Left renal cortex interstitium (tissue), 4 donors: ENCODE measurements at regions not wholly inside any gene's neighbourhood (a gene's known extent, or its start where the extent isn't known, plus 50 kb on each side); places are given as distances from the start of the nearest gene placed in this dataset.

Experiments
- DNase-seq, 4 donors: peaks; one replicate each; pipeline ENCODE4 v3.0.0-alpha.2; 2013; ENCODE audit warnings: low read depth in 4 of 4, low spot score in 2 of 4, missing footprints in 1 of 4

DNA sequence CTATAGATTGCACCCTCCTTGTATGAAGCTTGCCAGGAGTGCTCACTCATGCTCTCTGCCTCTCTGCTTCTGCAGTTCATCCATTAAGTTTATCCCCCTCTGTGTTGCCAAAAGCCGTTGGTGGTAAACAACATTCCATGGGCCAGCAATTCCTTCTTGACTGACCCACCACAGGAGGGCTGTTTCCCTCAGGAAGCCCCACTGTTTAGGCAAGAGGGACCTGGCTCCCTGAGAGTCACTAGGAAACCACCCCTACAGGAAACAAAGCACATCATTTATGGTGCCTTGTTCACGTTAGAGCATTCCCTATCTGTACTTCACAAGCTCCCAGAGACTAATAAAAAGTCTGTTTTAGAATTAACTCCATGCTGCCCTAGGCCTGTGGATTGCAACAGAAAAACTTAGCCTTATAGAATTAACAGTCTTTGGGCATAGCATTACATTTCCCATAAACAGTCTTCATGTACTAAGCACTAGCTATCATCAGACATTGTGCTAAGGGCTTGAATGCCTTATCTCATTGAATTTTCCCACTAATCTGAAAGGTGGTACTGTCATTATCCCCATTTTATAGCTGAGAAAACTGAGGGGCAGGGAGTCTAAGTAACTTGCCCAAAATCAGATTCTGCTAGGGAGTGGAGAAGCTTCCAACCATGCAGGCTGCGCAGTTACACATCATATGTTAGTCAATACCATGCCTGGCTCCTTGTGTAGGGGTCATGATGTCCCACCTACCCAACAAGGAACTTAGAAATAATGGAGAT is 149.9 kb downstream of the SHQ1 start:
- DNase-seq: no peak

DNA sequence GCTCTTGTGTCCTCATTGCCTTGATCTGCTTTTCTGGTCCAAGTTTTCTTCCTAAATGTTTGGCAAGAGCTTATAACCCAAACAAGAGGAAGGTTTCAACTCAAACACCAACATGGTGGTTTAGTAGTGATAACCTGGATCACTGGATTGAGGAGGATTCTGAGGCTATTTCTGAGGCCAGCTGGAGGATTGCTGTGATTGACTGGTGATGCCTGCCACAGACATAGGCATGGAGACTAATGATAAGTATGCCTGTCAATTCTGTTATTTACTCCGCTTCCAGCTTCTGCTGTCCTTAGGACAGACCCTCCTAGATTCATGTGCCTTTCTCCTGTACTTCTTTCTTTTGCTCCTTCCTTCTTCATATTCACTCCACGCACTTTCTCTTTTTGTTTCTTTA is 150.5 kb downstream of the SHQ1 start:
- DNase-seq: no peak

DNA sequence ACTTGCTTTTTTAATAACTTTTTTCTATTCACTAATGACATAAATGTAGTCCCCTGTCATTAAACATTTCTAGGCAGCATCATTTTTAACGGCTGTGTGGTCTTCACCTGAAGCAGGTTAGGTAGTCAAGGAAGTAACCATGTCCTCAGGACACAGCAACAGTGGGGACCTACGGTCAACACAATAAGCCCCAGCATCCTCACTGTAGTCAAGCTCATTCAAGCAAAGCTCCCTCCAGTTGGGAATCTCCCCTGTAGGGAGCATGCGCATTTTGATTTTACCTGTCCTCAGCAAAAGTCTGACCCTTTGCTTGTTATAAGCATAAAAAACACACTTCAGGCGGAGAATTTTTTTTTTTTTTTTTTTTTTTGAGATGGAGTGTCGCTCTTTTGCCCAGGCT is 151.4 kb downstream of the SHQ1 start:
- no peak for DNase-seq

DNA sequence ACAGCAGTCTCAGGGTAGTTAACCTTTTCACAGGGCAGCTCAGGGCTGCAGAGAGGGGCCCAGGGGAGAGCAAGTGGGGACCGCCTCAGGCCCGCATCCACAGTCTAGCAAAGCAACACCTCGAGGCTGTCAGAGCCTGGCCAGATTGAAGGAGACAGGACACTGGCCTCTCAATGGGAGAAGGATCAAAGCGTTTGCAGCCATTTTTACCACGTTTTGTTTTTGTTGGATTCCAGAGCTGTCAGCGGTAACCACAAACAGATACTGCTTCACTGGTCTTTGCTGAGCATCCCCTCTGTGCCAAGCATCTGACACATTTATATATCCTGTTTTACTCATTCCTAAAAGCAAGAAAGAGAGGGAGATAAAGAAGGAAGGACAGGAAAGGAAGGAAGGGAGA is 153.8 kb downstream of the SHQ1 start:
- DNase-seq: no peak

DNA sequence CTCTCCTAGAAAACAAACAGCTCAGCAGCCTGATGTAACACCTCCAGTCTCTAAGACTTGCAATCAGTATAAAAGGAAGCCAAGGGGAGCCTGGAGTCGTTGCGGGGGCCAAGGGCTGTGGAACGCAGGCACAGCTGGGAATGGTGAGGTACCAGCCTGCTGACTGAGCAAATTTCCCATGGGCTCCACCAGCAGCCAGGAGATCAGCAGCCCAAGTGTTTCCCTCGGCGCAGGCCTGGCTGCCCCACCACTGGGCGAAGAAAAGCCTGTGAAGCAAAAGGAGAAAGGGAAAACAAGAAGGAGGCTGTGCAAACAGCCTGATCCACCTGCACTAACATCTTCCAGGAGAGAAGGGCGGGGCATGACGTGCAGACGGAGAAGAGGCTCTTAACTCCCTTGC is 155.3 kb downstream of the SHQ1 start:
- no peak for DNase-seq

DNA sequence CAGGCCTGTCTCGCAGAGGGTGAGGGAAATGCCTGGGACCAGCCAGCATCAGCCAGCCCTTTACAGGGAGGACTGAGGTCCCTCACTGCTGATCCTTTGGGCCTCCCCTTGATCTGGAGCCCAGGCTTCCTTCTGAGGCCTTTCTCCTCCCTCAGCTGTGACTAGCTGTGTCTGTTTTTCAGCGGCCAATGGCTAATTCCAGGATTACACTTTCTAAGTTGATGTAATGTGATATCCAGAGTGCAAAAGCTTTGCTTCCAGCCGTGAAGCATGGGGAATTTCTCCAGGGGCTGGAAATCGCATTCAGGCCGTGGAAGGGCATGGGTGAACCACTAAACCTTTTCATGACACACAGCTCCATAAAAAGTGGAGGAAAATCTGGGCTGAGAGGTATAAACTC is 157.6 kb downstream of the SHQ1 start:
- peak in 1 of 4 donors; percentile 32 for DNase-seq

DNA sequence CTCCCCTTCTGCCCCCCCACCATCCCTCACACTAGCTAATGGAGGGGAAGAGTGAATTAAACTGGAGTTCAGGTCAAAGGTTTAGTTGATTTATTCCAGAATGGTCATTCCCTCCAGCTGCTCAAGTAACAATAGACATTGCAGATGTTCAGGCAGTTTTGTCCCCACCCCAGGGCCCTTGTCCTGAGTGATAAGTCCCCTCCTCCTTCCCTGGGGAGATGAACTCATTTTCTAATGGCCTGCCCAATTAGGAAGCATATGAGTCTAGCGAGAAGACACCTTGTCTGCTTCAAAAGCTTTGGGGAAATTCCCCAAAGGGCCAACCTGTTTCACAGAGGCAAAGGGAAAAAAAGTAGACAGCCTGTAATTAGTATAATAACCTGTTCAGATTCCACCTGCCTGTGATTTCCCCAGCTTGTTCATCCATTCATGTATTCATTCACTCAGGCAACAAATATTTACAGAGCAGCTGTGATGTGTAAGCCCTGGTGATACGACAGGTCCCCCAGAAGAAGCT is 165.3 kb downstream of the SHQ1 start:
- peak in 2 of 4 donors; percentile 41 to 57 for DNase-seq

DNA sequence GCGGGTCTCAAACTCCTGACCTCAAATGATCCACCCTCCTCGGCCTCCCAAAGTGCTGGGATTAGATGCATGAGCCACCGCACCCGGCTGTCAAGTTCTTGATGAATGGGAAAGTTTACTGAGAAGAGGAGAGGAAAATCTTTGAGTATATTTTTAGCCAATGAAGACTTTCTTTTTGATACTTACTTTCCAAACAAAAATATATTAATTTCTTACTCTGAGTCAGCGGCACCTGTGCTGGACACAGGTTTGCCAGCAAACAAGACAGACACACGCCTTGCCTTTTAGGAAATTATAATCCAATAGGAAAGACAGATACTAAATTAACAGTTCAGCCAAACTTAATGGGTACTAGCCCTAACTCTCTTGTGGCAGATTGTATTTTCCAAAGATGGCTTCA is 166.6 kb downstream of the SHQ1 start:
- no peak for DNase-seq

DNA sequence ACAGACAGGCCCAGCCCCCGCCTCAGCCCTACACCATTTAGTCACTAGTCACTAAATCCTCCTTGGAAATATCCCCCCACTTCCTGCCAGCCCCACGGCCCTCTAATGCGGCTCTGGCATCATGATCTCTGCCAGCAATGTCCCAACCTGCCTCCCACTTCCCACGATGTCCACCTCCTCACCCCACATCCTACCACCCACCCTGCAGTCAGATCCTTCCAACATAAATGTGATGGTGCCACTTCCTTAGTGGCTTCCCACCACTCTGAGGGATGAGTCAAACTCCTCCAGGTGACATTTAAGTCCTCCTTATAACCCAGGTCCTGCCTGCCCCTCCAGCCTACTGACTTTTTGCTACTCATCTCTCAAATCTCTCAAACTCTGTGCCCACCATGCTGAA is 167.5 kb downstream of the SHQ1 start:
- no peak for DNase-seq

DNA sequence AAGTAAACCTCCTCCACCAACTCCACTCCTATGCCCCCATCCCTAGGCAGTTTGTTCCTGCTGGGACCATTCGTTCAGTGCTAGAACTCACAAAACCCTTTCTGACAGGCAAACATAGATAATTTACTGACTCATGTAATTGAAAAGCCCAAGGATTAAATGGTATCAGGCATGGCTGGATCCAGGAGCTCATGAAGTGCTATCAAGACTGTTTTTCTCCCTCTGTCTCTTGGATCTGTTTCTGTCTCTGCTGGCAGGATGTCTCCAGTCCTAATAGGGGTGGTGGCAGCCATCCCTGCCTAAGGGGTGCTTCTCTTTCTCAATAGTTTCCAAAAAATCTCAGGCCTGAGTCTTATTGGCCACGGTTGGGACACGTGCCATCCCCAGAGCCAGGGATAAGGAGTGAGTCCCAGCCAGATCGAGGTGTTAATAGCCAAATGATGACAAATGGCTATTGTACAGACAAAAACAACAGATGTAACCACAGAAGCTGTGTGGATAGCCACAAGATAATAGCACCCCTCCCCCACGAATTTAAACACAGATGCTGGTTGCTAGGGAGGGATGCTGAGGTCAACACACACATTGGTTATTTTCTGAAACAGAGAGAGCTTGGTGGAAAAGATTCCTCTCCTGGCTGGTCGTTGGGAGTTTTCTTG is 168.6 kb downstream of the SHQ1 start:
- DNase-seq: no peak

DNA sequence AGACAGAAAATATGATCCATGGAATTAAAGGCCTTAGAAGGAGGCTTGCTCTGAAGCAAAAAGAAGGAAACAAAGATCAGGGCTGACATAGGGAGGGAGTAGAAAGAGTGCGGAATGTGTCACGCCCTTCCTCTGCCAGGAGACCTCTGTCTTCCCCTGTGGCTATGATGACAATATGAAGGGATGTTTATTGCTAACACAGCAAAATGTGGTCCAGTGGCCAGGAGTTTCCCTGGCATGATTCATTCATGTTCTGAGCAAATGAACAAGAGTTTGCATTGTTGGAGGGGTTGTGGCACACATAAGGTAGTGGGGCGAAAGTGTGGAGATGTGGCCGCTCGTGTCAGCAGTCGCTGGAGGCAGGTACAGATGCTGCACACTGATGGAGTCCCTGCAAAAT is 169.4 kb downstream of the SHQ1 start:
- DNase-seq: no peak

DNA sequence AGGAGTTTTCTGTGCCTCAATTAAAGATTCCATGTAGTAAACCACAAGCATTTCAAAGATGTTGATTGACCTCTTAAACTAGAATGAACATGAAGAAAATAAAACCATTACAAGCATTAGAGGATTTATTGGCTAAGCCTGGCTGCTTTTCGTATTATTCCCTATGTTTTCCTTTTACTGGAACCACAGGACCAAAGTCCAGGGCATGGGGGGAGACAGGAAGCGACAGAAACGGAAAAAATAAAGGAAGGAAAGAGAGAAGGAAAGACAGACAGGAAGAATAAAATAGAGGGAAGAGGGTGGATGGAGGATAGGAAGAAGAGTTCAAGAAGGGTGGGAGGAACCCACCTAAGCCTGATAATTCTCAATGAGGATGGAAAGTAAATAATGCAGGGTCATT is 169.9 kb downstream of the SHQ1 start:
- DNase-seq: no peak

DNA sequence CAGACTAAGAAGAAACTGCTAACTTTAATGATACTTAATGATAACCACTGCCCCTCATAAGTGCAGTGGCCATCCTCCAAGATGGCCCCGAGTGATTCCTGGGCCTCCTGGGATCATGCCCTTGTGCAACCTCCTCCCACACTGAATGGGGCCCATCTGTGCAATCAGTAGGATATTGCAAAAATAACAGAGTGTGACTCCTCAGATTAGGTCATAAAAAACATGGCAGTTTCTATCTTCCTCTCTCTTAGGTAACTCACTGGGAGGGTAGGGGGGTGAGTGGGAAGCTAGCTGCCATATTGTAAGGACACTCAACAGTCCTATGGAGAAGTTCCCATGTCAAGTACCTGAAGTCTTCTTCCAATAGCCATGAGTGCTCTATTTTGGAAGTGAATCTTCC is 173.0 kb downstream of the SHQ1 start:
- DNase-seq: no peak

DNA sequence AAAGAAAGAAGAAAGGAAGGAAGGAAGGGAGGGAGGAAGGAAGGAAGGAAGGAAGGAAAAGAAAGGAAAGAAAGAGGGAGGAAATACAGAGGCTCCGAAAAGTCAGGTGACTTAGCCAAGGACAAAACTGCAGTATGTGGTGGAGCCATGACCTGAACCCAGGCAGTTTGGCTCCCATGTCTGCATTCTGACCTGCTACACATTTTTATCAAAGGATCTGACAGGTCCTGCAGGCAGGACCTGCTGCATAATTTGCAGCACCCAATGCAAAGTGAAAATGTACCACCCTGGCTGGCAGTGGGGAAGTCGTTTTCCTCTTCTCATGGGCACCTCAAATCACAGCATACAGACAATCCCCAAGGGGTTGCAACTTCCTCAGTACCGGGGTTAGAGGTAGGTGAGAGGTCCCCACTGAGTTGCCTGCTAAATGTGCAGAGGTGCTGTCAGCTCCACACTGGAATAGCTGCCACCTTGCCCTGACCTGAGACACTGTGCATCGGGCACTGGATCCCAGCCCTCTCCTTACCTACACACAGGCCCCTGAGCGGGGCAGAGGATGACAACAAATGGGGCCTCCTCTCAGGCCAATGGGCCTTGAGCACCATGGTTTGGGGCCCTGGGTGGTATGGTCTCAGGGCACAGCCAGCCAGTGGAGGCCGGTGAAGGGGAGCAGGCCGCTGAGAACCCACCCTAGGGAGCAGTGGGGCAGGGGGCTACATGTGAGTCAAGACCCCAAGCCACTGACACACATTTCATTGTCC is 175.1 kb downstream of the SHQ1 start:
- no peak for DNase-seq

DNA sequence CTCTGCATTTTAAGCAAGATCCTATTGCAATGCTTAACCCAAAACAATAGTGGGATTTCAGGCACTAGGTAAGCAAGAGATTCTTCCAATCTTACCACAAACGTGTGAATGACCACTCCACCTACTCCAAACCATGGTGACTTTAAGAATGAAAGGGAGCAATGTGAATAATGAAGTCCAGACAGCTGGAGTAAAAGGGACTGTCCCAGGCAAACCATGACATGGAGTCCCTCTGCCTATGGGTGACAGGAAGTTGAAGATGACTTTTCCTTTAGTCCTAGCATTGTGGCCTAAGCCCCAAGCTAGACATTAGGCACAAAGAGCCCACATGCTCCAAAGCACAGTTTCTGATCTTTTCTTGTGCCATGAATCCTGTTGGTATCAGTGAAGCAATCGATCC is 179.0 kb downstream of the SHQ1 start:
- DNase-seq: no peak

DNA sequence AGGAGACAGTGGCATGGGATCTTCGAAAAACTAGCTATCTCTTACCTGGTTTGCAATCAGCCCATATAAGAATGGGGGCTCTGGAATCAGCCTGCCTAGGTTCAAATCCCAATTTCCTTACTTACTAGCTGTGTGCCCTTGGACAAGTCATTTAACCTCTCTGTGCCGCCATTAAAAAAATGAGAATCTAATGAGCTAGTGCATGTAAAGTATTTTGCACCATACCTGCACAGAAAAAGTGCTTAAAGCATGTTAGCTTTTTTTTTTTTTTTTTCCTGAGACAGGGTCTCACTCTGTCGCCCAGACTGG is 181.8 kb downstream of the SHQ1 start:
- no peak for DNase-seq

DNA sequence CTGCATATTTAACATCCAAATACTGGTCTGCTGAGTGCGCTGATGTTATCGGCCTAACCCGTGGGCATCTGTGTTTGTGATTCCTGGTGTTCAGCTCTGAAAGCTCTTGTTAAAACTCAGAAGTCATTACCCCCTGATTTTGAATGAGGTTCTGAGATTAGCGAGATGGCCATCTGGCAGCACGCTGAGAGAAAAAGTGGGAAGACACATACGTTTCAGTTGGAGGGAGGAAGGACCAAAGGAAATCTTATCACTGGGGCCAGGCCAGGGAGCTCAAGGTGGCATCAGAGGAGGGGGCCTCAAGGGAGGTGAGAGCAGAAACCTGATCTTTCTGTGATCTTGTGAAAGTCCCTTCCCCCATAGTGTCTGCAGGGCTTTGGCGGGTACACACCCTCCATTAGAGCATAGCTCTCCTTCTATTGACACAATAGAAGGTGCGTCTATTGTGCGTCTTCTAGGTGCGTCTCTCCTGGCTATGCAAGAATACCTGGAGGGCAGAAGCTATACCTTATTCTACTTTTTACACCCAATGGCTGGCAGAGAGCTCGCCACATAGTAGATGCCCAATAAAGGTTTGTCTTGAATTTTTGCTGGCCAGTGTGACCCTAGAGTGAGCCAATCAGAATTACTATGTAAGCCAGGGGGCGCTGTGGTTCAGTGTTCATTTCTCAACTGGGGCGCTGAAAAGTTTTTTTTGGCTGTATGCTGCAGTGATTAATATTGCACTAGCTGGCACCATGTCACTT is 182.4 kb downstream of the SHQ1 start:
- DNase-seq: no peak

DNA sequence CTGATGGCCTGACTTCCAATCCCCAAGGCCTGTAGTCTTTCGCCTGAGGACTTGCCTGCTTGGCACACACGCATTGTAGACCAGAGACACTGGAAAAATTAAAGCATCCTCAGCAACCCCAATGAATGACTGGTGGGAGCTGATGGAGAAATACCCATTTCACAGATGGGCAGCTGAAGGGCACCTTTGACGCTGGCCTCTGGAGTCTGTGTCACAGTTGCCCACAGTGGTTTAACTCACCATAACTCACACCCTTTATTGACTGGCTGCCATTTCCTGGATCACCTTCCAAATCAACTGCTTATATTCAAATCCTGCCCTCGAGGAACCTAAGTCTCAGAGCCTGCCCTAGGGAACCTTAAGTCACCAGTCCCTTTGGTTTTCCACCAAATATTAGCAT is 183.1 kb downstream of the SHQ1 start:
- no peak for DNase-seq

DNA sequence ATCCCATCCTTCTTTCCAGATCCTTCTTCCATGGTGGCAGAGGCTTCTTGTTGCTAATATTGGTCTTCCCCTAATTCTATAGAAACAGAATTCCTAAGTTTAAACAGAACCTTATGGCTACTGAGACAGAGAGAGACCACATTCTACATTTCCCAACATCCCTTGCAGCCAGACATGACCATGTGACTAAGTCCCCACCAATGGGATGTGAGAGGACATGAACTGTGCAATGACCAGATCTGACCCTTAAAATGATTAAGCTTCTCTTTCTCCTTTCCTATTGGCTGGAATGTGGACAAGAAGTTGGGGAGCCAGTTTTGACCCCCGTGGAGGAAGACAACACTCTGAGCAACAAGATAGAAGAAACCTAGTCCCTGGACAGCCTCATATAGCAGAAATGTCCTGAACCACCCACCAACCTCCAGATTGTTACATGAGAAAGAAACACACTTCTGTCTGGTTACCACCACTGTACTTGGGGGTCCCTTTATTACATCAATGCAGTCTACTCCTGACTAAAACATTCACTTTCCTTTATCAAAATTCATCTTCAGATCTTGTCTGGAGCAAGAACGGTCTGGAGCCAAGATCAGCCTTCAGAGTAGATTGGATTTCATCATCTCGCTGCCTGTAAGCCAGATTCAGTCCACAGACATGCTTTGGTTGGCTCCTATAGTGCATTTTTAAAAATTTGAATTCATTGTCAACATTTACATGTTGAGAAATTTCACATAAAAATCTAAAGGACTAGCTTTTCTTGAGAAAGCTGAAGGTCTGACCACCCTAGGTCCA is 183.9 kb downstream of the SHQ1 start:
- DNase-seq: no peak

DNA sequence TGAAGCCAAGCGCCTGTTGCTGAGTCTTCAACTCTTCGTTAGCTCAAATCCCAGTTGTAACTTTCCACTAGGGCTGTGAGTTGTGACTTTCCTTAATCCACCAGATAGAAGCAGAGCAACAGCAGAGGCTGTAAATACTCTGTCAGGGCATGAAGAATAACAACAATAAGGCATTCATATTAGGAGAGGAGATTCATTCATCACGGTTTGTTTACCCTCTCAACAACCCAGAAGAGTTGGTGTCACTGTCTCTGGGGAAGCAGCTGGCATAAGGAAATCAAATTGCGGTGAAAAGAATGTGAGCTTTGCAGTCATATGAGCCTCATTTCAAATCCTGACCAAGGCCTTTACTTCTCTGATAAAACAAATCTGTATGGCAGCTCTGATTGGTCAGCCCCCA is 184.8 kb downstream of the SHQ1 start:
- no peak for DNase-seq
